Lower leg skin (tissue), 3 donors: ENCODE measurements at regions not wholly inside any gene's neighbourhood (a gene's known extent, or its start where the extent isn't known, plus 50 kb on each side); places are given as distances from the start of the nearest gene placed in this dataset.

Experiments used
- POLR2A ChIP-seq, 2 donors: fragments of 450-650 bp; IDR thresholded peaks; one replicate each; pipeline ENCODE4 v1.6.1; 2016 to 2017; ENCODE audit warnings: antibody characterized with exemption in 2 of 2, mild to moderate bottlenecking in 1 of 2, moderate library complexity in 1 of 2
- TF ChIP-seq, protein P1 (sequence below), 3 donors: fragments of 450-650 bp; IDR thresholded peaks; one replicate each; pipeline ENCODE4 v1.5.1; 2016; ENCODE audit warnings: antibody characterized with exemption in 3 of 3, mild to moderate bottlenecking in 3 of 3, moderate library complexity in 2 of 3

- TF ChIP-seq, protein P1, sequence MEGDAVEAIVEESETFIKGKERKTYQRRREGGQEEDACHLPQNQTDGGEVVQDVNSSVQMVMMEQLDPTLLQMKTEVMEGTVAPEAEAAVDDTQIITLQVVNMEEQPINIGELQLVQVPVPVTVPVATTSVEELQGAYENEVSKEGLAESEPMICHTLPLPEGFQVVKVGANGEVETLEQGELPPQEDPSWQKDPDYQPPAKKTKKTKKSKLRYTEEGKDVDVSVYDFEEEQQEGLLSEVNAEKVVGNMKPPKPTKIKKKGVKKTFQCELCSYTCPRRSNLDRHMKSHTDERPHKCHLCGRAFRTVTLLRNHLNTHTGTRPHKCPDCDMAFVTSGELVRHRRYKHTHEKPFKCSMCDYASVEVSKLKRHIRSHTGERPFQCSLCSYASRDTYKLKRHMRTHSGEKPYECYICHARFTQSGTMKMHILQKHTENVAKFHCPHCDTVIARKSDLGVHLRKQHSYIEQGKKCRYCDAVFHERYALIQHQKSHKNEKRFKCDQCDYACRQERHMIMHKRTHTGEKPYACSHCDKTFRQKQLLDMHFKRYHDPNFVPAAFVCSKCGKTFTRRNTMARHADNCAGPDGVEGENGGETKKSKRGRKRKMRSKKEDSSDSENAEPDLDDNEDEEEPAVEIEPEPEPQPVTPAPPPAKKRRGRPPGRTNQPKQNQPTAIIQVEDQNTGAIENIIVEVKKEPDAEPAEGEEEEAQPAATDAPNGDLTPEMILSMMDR (IDR thresholded peaks at IDR 0.05) = no peak
- TF ChIP-seq POLR2A (IDR thresholded peaks at IDR 0.05) = no peak
Observed at GRCh38 chr5:159746707-159747106, 169.6 kb upstream of the ADRA1B start.
